IPS-15b (cell line): ENCODE measurements at regions not wholly inside any gene's neighbourhood (a gene's known extent, or its start where the extent isn't known, plus 50 kb on each side); places are given as distances from the start of the nearest gene placed in this dataset.

ENCODE experiments used
- H3K27me3 ChIP-seq: one replicate; pipeline ENCODE4 v1.6.1; 2013; ENCODE audit warnings: low read length; ENCODE audit not compliant: control insufficient read depth, insufficient read depth
- H3K36me3 ChIP-seq: one replicate; pipeline ENCODE4 v1.6.1; 2013; ENCODE audit warnings: low read length; ENCODE audit not compliant: control insufficient read depth, insufficient read depth
- H3K4me1 ChIP-seq: one replicate; pipeline ENCODE4 v1.6.1; 2013; ENCODE audit warnings: mild to moderate bottlenecking, low read length; ENCODE audit not compliant: control insufficient read depth, insufficient read depth
- H3K4me3 ChIP-seq: one replicate; pipeline ENCODE4 v1.5.1; 2013; ENCODE audit warnings: low read depth, low read length
- H3K9ac ChIP-seq: one replicate; pipeline ENCODE4 v1.6.1; 2013; ENCODE audit warnings: low read depth, mild to moderate bottlenecking, low read length
- H3K9me3 ChIP-seq: one replicate; pipeline ENCODE4 v1.6.1; 2013; ENCODE audit warnings: mild to moderate bottlenecking, low read length; ENCODE audit not compliant: control insufficient read depth, insufficient read depth

GRCh38 chr2:12534646-12535263, 182.0 kb upstream of the TRIB2 start:
- no peak overlapping the region for H3K9ac ChIP-seq
- no peaks in the 10 kb centered on the region for H3K36me3 ChIP-seq
- no peaks in the 10 kb centered on the region for H3K4me1 ChIP-seq
- H3K4me3 ChIP-seq = no peak overlapping the region
- no peaks in the 10 kb centered on the region for H3K9me3 ChIP-seq
- H3K27me3 ChIP-seq = no peaks in the 10 kb centered on the region

- Histone ChIP-seq H3K36me3 (no peaks in the 10 kb centered on the region), H3K9me3 (no peaks in the 10 kb centered on the region), H3K27me3 (no peaks in the 10 kb centered on the region)
These were observed 179.8 kb upstream of the TRIB2 start for GRCh38 chr2:12536976-12537375.

GRCh38 chr2:12538138-12538694, 178.5 kb upstream of the TRIB2 start:
- no peak overlapping the region for H3K4me3 ChIP-seq
- no peak overlapping the region for H3K9ac ChIP-seq
- no peaks in the 10 kb centered on the region for H3K27me3 ChIP-seq
- H3K4me1 ChIP-seq = no peaks in the 10 kb centered on the region
- H3K36me3 ChIP-seq = no peaks in the 10 kb centered on the region
- no peaks in the 10 kb centered on the region for H3K9me3 ChIP-seq

More at GRCh38 chr2:12536976-12537375, 179.8 kb upstream of the TRIB2 start:
- no peaks in the 10 kb centered on the region for H3K4me1 ChIP-seq
- no peak overlapping the region for H3K4me3 ChIP-seq
- H3K9ac ChIP-seq = no peak overlapping the region

- no peaks in the 10 kb centered on the region for H3K36me3 ChIP-seq
- H3K4me3 ChIP-seq = no peak overlapping the region
- H3K9ac ChIP-seq = no peak overlapping the region
- H3K4me1 ChIP-seq = no peaks in the 10 kb centered on the region
- H3K9me3 ChIP-seq = no peaks in the 10 kb centered on the region
- H3K27me3 ChIP-seq = no peaks in the 10 kb centered on the region
These were observed 177.4 kb upstream of the TRIB2 start for GRCh38 chr2:12539336-12539735.

GRCh38 chr2:12539776-12540562, 176.8 kb upstream of the TRIB2 start:
- no peaks in the 10 kb centered on the region for H3K4me1 ChIP-seq
- no peaks in the 10 kb centered on the region for H3K27me3 ChIP-seq
- no peak overlapping the region for H3K9ac ChIP-seq
- H3K4me3 ChIP-seq = no peak overlapping the region
- H3K9me3 ChIP-seq = no peaks in the 10 kb centered on the region
- no peaks in the 10 kb centered on the region for H3K36me3 ChIP-seq

GRCh38 chr2:12543076-12543977, 173.4 kb upstream of the TRIB2 start:
- Histone ChIP-seq H3K27me3 (no peaks in the 10 kb centered on the region), H3K36me3 (no peaks in the 10 kb centered on the region), H3K9ac (no peak overlapping the region), H3K4me1 (no peaks in the 10 kb centered on the region), H3K9me3 (no peaks in the 10 kb centered on the region), H3K4me3 (no peak overlapping the region)

- H3K4me1 ChIP-seq = no peaks in the 10 kb centered on the region
- no peak overlapping the region for H3K4me3 ChIP-seq
- no peaks in the 10 kb centered on the region for H3K36me3 ChIP-seq
- no peak overlapping the region for H3K9ac ChIP-seq
- no peaks in the 10 kb centered on the region for H3K27me3 ChIP-seq
- no peaks in the 10 kb centered on the region for H3K9me3 ChIP-seq
These were observed 172.7 kb upstream of the TRIB2 start for GRCh38 chr2:12543978-12544558.

GRCh38 chr2:12547566-12548170, 169.1 kb upstream of the TRIB2 start:
- Histone ChIP-seq H3K36me3 (no peaks in the 10 kb centered on the region), H3K4me1 (no peaks in the 10 kb centered on the region), H3K9ac (no peak overlapping the region), H3K9me3 (no peaks in the 10 kb centered on the region), H3K4me3 (no peak overlapping the region), H3K27me3 (no peaks in the 10 kb centered on the region)

GRCh38 chr2:12548906-12549305, 167.8 kb upstream of the TRIB2 start:
- Histone ChIP-seq H3K4me1 (no peaks in the 10 kb centered on the region), H3K27me3 (no peaks in the 10 kb centered on the region), H3K9ac (no peak overlapping the region), H3K4me3 (no peak overlapping the region), H3K36me3 (no peaks in the 10 kb centered on the region), H3K9me3 (no peaks in the 10 kb centered on the region)

- H3K36me3 ChIP-seq = no peaks in the 10 kb centered on the region
- H3K4me3 ChIP-seq = no peak overlapping the region
- peaks cover 2% of the 10 kb centered on the region for H3K4me1 ChIP-seq
- no peaks in the 10 kb centered on the region for H3K9me3 ChIP-seq
- H3K9ac ChIP-seq = no peak overlapping the region
- no peaks in the 10 kb centered on the region for H3K27me3 ChIP-seq
These were observed 167.1 kb upstream of the TRIB2 start for GRCh38 chr2:12549641-12550040.

- Histone ChIP-seq H3K9ac (no peak overlapping the region), H3K9me3 (no peaks in the 10 kb centered on the region), H3K4me1 (peaks cover 2% of the 10 kb centered on the region), H3K4me3 (no peak overlapping the region), H3K36me3 (no peaks in the 10 kb centered on the region), H3K27me3 (no peaks in the 10 kb centered on the region)
These were observed 164.6 kb upstream of the TRIB2 start for GRCh38 chr2:12552092-12552491.
